ENCODE measurements at regions not wholly inside any gene's neighbourhood (a gene's known extent, or its start where the extent isn't known, plus 50 kb on each side); places are given as distances from the start of the nearest gene placed in this dataset.
"Not testable (repeated sequence)": the region's sequence is repeated elsewhere in the genome, so short reads cannot be mapped to it uniquely, and the experiment has no call there.

DNA sequence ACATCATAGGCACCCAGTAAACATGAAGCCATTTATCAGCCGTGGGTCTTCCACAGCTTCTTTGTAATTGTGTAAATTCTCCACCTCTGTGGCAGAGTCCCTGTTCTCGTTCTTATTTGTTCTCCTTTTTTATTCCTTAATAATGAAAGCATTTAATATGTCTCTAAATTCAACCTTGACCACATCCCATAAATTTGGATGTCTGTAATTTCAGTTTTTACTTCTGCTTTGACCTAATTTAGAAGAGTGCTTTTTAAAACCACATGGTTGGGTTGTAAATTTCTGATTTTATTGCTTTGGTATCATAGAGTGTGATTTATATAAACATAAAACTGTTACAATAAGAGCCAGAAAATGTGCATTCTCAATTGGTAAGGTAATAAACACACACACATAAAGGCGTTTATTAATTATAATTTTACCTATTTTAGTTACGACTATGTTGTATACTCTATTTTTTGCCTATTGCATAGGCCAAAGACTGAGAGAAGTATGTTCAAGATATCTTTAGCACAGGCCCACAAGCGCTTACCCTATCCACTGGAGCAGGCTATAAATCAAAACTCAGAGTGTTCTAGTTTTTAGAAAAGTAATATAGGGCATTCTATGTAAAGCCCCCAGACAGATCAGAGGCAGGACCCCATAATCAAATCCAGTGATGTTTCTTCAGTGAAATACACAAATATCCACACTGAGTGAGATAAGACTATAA, 58.0 kb upstream of the CCND1 start:
- ATAC-seq (no peak), FAIRE-seq (no peak), DNase-seq (no peak)
- H3K4me3 ChIP-seq: no peak overlapping the region
- no peak for TF ChIP-seq CTCF (IDR thresholded peaks at IDR 0.05)
- H3K27me3 ChIP-seq: no peaks in the 10 kb centered on the region
- H3K9me3 ChIP-seq: no peaks in the 10 kb centered on the region
- intact Hi-C loops (cut with DNase I): no loop called here
- H3K4me1 ChIP-seq: no peaks in the 10 kb centered on the region
- H3K27ac ChIP-seq: no peak overlapping the region
- no peaks in the 10 kb centered on the region for H3K36me3 ChIP-seq
- WGBS, 2 donors: 75 to 83% methylated on average over 5 of the region's 5 CpGs

DNA sequence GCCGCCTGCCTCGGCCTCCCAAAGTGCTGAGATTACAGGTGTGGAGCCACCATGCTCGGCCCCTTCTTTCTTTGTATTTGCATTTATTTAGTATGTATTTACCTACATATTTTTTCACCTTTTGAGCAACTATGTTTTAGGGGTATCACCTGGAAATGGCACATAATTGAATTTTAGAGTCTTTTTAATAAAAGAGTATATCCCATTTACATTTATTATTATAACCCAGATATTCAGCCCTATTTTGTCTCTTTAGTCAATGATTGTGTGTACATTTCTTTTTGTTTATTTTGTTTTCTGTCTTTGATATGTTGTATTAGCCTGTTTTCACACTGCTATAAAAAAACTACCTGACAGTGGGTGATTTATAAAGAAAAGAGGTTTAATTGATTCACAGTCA, 56.8 kb upstream of the CCND1 start:
- intact Hi-C loops (cut with DNase I): no loop called here
- Histone ChIP-seq H3K27me3 (no peaks in the 10 kb centered on the region), H3K4me1 (no peaks in the 10 kb centered on the region), H3K9me3 (no peaks in the 10 kb centered on the region), H3K27ac (no peak overlapping the region), H3K4me3 (no peak overlapping the region), H3K36me3 (no peaks in the 10 kb centered on the region)
- no peak for TF ChIP-seq CTCF (IDR thresholded peaks at IDR 0.05)
- 86 to 95% methylated on average over 3 of the region's 3 CpGs for WGBS, 2 donors
- ATAC-seq (no peak), FAIRE-seq (no peak), DNase-seq (no peak)

- no peaks in the 10 kb centered on the region for H3K36me3 ChIP-seq
- H3K27me3 ChIP-seq: no peaks in the 10 kb centered on the region
- WGBS, 2 donors: 87 to 90% methylated on average over 3 of the region's 3 CpGs
- FAIRE-seq (no peak), DNase-seq (no peak), ATAC-seq (no peak)
- no peak for TF ChIP-seq CTCF (IDR thresholded peaks at IDR 0.05)
- intact Hi-C loops (cut with DNase I): no loop called here
- no peaks in the 10 kb centered on the region for H3K9me3 ChIP-seq
- no peak overlapping the region for H3K27ac ChIP-seq
- H3K4me3 ChIP-seq: no peak overlapping the region
- H3K4me1 ChIP-seq: no peaks in the 10 kb centered on the region
Observed at GRCh38 chr11:69585385-69585784, 55.6 kb upstream of the CCND1 start.

GRCh38 chr11:69587454-69588090, 53.4 kb upstream of the CCND1 start:
- WGBS, 2 donors: 68 to 87% methylated on average over 5 of the region's 5 CpGs
- FAIRE-seq: no peak
- Histone ChIP-seq H3K36me3 (no peaks in the 10 kb centered on the region), H3K9me3 (no peaks in the 10 kb centered on the region), H3K4me3 (no peak overlapping the region), H3K4me1 (no peaks in the 10 kb centered on the region), H3K27me3 (no peaks in the 10 kb centered on the region), H3K27ac (no peak overlapping the region)
- no peak for ATAC-seq
- DNase-seq: no peak
- intact Hi-C loops (cut with DNase I): no loop called here
- no peak for TF ChIP-seq CTCF (IDR thresholded peaks at IDR 0.05)

DNA sequence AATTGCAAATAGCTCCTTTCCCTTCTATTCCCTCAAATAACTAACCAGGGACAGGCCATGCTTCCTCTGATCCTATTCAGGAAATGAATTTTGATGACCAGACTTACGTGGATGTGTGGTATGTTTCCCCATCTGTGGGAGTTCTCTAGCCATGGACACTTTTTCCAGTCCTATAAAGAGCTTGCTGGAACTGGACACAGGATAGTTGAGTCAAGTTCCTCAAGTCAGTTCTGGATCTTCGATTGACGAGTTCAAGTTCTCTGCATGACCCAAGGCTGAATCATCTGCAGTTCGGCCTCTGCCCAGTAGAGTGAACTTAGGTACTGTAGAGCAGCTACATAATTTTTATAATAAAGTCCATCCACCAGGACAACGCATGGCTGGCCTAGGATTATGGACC, 52.7 kb upstream of the CCND1 start:
- TF ChIP-seq CTCF (IDR thresholded peaks at IDR 0.05): no peak
- no peak for FAIRE-seq
- no peaks in the 10 kb centered on the region for H3K36me3 ChIP-seq
- no peak overlapping the region for H3K4me3 ChIP-seq
- 82 to 92% methylated on average over 5 of the region's 5 CpGs for WGBS, 2 donors
- ATAC-seq: no peak
- intact Hi-C loops (cut with DNase I): no loop called here
- H3K9me3 ChIP-seq: no peaks in the 10 kb centered on the region
- no peak overlapping the region for H3K27ac ChIP-seq
- H3K4me1 ChIP-seq: no peaks in the 10 kb centered on the region
- DNase-seq: no peak
- H3K27me3 ChIP-seq: no peaks in the 10 kb centered on the region

DNA sequence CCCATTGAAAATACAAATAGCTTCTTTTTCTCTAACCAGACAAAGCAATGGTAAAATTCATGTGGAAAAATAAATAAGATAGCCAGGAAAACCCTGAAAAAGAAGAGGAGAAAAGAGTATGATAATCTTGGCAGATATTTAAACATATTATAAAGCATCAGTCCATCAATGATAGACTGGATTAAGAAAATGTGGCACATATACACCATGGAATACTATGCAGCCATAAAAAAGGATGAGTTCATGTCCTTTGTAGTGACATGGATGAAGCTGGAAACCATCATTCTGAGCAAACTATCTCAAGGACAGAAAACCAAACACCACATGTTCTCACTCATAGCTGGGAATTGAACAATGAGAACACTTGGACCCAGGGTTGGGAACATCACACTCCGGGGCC, 50.9 kb upstream of the CCND1 start:
- H3K27ac ChIP-seq; H3K4me3 ChIP-seq; FAIRE-seq; H3K27me3 ChIP-seq; H3K4me1 ChIP-seq; DNase-seq; H3K9me3 ChIP-seq; intact Hi-C loops (cut with DNase I); ATAC-seq; H3K36me3 ChIP-seq: not testable (repeated sequence)
- 91 to 97% methylated on average over 1 of the region's 1 CpG for WGBS, 2 donors
